GM19452 (cell line): ENCODE measurements at regions not wholly inside any gene's neighbourhood (a gene's known extent, or its start where the extent isn't known, plus 50 kb on each side); places are given as distances from the start of the nearest gene placed in this dataset.
"Not testable (repeated sequence)": the region's sequence is repeated elsewhere in the genome, so short reads cannot be mapped to it uniquely, and the experiment has no call there.

Experiments
- ATAC-seq: cut with Tn5 transposase; IDR thresholded peaks from one replicate; pipeline ENCODE4 v1.9.1; 2021; ENCODE audit not compliant: unreplicated experiment

- no peak for ATAC-seq
Observed at GRCh38 chr16:65618333-65618732, 496.5 kb upstream of the CDH11 start.

GRCh38 chr16:65617421-65617820 is 495.6 kb upstream of the CDH11 start:
- ATAC-seq: no peak

GRCh38 chr16:65608455-65608854 is 486.6 kb upstream of the CDH11 start:
- no peak for ATAC-seq

- ATAC-seq: no peak
Observed at GRCh38 chr16:65604771-65605170, 482.9 kb upstream of the CDH11 start.

- no peak for ATAC-seq
Observed at GRCh38 chr16:65601781-65602180, 479.9 kb upstream of the CDH11 start.

GRCh38 chr16:65600629-65601028 is 478.8 kb upstream of the CDH11 start:
- ATAC-seq: no peak

- ATAC-seq: no peak
Observed at GRCh38 chr16:65600046-65600445, 478.2 kb upstream of the CDH11 start.

GRCh38 chr16:65598621-65599020 is 476.8 kb upstream of the CDH11 start:
- no peak for ATAC-seq

GRCh38 chr16:65583498-65583897 is 461.6 kb upstream of the CDH11 start:
- no peak for ATAC-seq

- no peak for ATAC-seq
Observed at GRCh38 chr16:65579050-65579449, 457.2 kb upstream of the CDH11 start.

GRCh38 chr16:65576631-65577030 is 454.8 kb upstream of the CDH11 start:
- no peak for ATAC-seq

- no peak for ATAC-seq
Observed at GRCh38 chr16:65576139-65576538, 454.3 kb upstream of the CDH11 start.

GRCh38 chr16:65574326-65574966 is 452.6 kb upstream of the CDH11 start:
- ATAC-seq: no peak

GRCh38 chr16:65572156-65572555 is 450.3 kb upstream of the CDH11 start:
- no peak for ATAC-seq

GRCh38 chr16:65570261-65570660 is 448.4 kb upstream of the CDH11 start:
- no peak for ATAC-seq

GRCh38 chr16:65559846-65560245 is 438.0 kb upstream of the CDH11 start:
- ATAC-seq: no peak

GRCh38 chr16:65549689-65550088 is 427.8 kb upstream of the CDH11 start:
- ATAC-seq: not testable (repeated sequence)

- ATAC-seq: no peak
Observed at GRCh38 chr16:65548470-65548869, 426.6 kb upstream of the CDH11 start.

- no peak for ATAC-seq
Observed at GRCh38 chr16:65547772-65548446, 426.0 kb upstream of the CDH11 start.

- no peak for ATAC-seq
Observed at GRCh38 chr16:65546353-65546791, 424.5 kb upstream of the CDH11 start.

- ATAC-seq: no peak
Observed at GRCh38 chr16:65545413-65545956, 423.6 kb upstream of the CDH11 start.
